ENCODE measurements at regions not wholly inside any gene's neighbourhood (a gene's known extent, or its start where the extent isn't known, plus 50 kb on each side); places are given as distances from the start of the nearest gene placed in this dataset.

GRCh38 chr12:125288931-125289928 lies 224.0 kb downstream of the AACS start:
- WGBS, 5 donors = 64 to 82% (median 74%) methylated on average over 7 of the region's 7 CpGs
- TF ChIP-seq POLR2AphosphoS5 (IDR thresholded peaks at IDR 0.05) (no peak), POLR2A (IDR thresholded peaks at IDR 0.05) (no peak), EP300 (IDR thresholded peaks at IDR 0.05) (no peak)
- TF ChIP-seq, protein P1, sequence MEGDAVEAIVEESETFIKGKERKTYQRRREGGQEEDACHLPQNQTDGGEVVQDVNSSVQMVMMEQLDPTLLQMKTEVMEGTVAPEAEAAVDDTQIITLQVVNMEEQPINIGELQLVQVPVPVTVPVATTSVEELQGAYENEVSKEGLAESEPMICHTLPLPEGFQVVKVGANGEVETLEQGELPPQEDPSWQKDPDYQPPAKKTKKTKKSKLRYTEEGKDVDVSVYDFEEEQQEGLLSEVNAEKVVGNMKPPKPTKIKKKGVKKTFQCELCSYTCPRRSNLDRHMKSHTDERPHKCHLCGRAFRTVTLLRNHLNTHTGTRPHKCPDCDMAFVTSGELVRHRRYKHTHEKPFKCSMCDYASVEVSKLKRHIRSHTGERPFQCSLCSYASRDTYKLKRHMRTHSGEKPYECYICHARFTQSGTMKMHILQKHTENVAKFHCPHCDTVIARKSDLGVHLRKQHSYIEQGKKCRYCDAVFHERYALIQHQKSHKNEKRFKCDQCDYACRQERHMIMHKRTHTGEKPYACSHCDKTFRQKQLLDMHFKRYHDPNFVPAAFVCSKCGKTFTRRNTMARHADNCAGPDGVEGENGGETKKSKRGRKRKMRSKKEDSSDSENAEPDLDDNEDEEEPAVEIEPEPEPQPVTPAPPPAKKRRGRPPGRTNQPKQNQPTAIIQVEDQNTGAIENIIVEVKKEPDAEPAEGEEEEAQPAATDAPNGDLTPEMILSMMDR (IDR thresholded peaks at IDR 0.05) = no peak
- H3K9me3 ChIP-seq = peaks cover 0 to 17% (median 11%) of the 10 kb centered on the region in 4 donors
- no peak overlapping the region for H3K4me3 ChIP-seq
- intact Hi-C loops (cut with DNase I; ENCODE audit: low total_unique reads) = no loop called here
- DNase-seq = no peak
- no peaks in the 10 kb centered on the region for H3K4me1 ChIP-seq
- no peaks in the 10 kb centered on the region for H3K36me3 ChIP-seq
- no peaks in the 10 kb centered on the region for H3K27me3 ChIP-seq
- H3K27ac ChIP-seq = no peak overlapping the region

DNA sequence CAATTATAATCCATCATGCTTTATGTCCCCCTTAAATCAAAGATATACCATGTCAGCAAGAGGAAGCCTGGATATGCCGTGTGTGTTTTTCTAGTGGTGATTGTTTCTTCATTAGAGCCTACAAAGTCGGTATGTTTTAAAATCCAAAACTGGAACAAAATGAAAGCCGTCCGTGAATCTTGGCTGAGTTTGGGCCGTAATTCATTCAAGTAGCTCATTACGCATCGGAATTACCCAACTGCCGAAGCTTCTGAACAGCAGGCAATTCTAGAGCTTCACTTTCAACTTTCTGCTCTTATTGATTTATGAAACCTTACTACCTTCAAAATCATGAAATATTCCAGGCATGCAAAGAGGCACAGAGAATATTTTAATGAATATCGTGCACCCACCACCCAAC lies 224.7 kb downstream of the AACS start:
- H3K27me3 ChIP-seq = no peaks in the 10 kb centered on the region
- no peaks in the 10 kb centered on the region for H3K36me3 ChIP-seq
- peaks cover 0 to 18% (median 12%) of the 10 kb centered on the region in 4 donors for H3K9me3 ChIP-seq
- intact Hi-C loops (cut with DNase I; ENCODE audit: low total_unique reads) = no loop called here
- no peak overlapping the region for H3K27ac ChIP-seq
- WGBS, 5 donors = 83 to 90% (median 86%) methylated on average over 9 of the region's 9 CpGs
- TF ChIP-seq POLR2A (IDR thresholded peaks at IDR 0.05) = no peak
- no peak for TF ChIP-seq EP300 (IDR thresholded peaks at IDR 0.05)
- no peak for TF ChIP-seq POLR2AphosphoS5 (IDR thresholded peaks at IDR 0.05)
- TF ChIP-seq, protein P1 (IDR thresholded peaks at IDR 0.05) = no peak
- no peak for DNase-seq
- no peak overlapping the region for H3K4me3 ChIP-seq
- no peaks in the 10 kb centered on the region for H3K4me1 ChIP-seq

DNA sequence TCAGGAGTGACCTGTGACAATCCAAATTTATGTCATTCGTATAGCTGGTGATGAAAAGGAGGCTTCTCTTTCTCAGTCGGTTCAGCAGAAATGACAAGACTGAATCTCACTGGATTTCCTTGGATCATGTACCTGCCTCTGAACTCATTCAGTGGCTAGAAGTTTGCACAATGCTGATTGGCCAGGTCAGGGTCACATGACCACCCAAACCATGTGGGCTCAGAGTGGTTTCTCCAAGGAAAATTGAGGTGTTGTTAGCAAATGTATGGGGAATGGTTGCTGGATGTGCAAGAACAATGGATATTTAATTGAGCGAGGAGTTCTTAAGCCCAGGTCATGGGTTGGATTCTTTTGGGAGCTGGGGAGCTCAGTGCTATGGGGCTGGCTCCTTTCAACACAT lies 227.5 kb downstream of the AACS start:
- H3K4me3 ChIP-seq = no peak overlapping the region
- H3K36me3 ChIP-seq = no peaks in the 10 kb centered on the region
- WGBS, 5 donors = 89 to 96% (median 91%) methylated on average over 3 of the region's 3 CpGs
- intact Hi-C loops (cut with DNase I; ENCODE audit: low total_unique reads) = no loop called here
- H3K27me3 ChIP-seq = peaks cover 0 to 11% (median 0%) of the 10 kb centered on the region in 3 donors
- no peak for DNase-seq
- no peaks in the 10 kb centered on the region for H3K4me1 ChIP-seq
- TF ChIP-seq, protein P1 (IDR thresholded peaks at IDR 0.05) = no peak
- TF ChIP-seq POLR2AphosphoS5 (IDR thresholded peaks at IDR 0.05) (no peak), POLR2A (IDR thresholded peaks at IDR 0.05) (no peak), EP300 (IDR thresholded peaks at IDR 0.05) (no peak)
- H3K27ac ChIP-seq = no peak overlapping the region
- H3K9me3 ChIP-seq = peaks cover 0 to 18% (median 12%) of the 10 kb centered on the region in 4 donors

DNA sequence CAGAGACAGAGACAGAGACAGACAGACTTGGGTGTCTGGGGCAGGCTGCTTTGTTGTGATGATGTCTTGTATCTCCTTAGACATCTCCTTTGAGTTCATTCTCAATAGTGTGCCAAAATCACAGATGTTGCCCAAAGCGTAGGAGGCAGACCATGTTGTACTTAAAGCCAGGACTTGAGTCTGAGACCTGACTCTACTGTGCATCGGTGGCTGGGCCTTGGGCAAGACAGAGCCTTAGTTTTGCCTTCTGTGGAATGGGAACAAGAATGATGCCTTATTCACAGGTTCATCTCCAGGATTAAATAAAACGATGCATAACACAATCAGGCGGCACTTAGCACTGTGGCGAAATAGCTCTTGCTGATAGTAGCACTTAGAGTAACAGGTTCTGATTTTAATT lies 230.3 kb downstream of the AACS start:
- H3K36me3 ChIP-seq = no peaks in the 10 kb centered on the region
- no peaks in the 10 kb centered on the region for H3K4me1 ChIP-seq
- DNase-seq = no peak
- intact Hi-C loops (cut with DNase I; ENCODE audit: low total_unique reads) = no loop called here
- 79 to 94% (median 91%) methylated on average over 5 of the region's 5 CpGs for WGBS, 5 donors
- no peak overlapping the region for H3K27ac ChIP-seq
- TF ChIP-seq EP300 (IDR thresholded peaks at IDR 0.05) (no peak), POLR2A (IDR thresholded peaks at IDR 0.05) (no peak), POLR2AphosphoS5 (IDR thresholded peaks at IDR 0.05) (no peak)
- TF ChIP-seq, protein P1 (IDR thresholded peaks at IDR 0.05) = no peak
- peaks cover 0 to 18% (median 12%) of the 10 kb centered on the region in 4 donors for H3K9me3 ChIP-seq
- no peak overlapping the region for H3K4me3 ChIP-seq
- peaks cover 0 to 25% (median 0%) of the 10 kb centered on the region in 3 donors for H3K27me3 ChIP-seq

All from stomach (tissue), 8 donors.